Upper lobe of right lung (tissue), 1 donor: ENCODE measurements at regions not wholly inside any gene's neighbourhood (a gene's known extent, or its start where the extent isn't known, plus 50 kb on each side); places are given as distances from the start of the nearest gene placed in this dataset.

Source experiments
- ATAC-seq: fragments of 200-7000 bp; cut with Tn5 transposase; one replicate; pipeline ENCODE4 v1.9.1; 2020; ENCODE audit warnings: mild to moderate bottlenecking, moderate library complexity
- DNase-seq: peaks from one replicate; pipeline ENCODE4 v3.0.0-alpha.2; 2020
- H3K27ac ChIP-seq: fragments of 200-600 bp; one replicate; pipeline ENCODE4 v1.8.0; 2022
- H3K27me3 ChIP-seq: fragments of 200-600 bp; one replicate; pipeline ENCODE4 v1.8.0; 2022; ENCODE audit warnings: mild to moderate bottlenecking
- H3K36me3 ChIP-seq: fragments of 200-600 bp; one replicate; pipeline ENCODE4 v1.8.0; 2022
- H3K4me1 ChIP-seq: fragments of 200-600 bp; one replicate; pipeline ENCODE4 v1.8.0; 2022
- H3K4me3 ChIP-seq: fragments of 200-600 bp; one replicate; pipeline ENCODE4 v1.8.0; 2022; ENCODE audit warnings: mild to moderate bottlenecking
- H3K9me3 ChIP-seq: fragments of 200-600 bp; one replicate; pipeline ENCODE4 v1.8.0; 2022
- CTCF ChIP-seq: fragments of 200-600 bp; IDR thresholded peaks from one replicate; pipeline ENCODE4 v1.8.0; 2022; ENCODE audit warnings: antibody characterized with exemption
- intact Hi-C: fragments of 100-400 bp; cut with DNase I; formaldehyde crosslinking; loops from one replicate; pipeline ENCODE4 v1.11.0; 2022
- donor health status: DM: no; HTN: yes; CAD: no; lungs with severe emphysema.

GRCh38 chr22:34885852-34886251 is 180.1 kb upstream of the ISX start:
- Histone ChIP-seq H3K36me3 (no peaks in the 10 kb centered on the region), H3K9me3 (no peaks in the 10 kb centered on the region), H3K27me3 (no peaks in the 10 kb centered on the region), H3K4me1 (no peaks in the 10 kb centered on the region), H3K27ac (no peak overlapping the region), H3K4me3 (no peak overlapping the region)
- TF ChIP-seq CTCF = no peak
- ATAC-seq = no peak
- intact Hi-C loops = no loop called here
- no peak for DNase-seq

GRCh38 chr22:34886391-34886790 is 179.6 kb upstream of the ISX start:
- Histone ChIP-seq H3K36me3 (no peaks in the 10 kb centered on the region), H3K9me3 (no peaks in the 10 kb centered on the region), H3K4me1 (no peaks in the 10 kb centered on the region), H3K27ac (no peak overlapping the region), H3K27me3 (no peaks in the 10 kb centered on the region), H3K4me3 (no peak overlapping the region)
- TF ChIP-seq CTCF = no peak
- intact Hi-C loops = no loop called here
- DNase-seq = no peak
- ATAC-seq = no peak

DNA sequence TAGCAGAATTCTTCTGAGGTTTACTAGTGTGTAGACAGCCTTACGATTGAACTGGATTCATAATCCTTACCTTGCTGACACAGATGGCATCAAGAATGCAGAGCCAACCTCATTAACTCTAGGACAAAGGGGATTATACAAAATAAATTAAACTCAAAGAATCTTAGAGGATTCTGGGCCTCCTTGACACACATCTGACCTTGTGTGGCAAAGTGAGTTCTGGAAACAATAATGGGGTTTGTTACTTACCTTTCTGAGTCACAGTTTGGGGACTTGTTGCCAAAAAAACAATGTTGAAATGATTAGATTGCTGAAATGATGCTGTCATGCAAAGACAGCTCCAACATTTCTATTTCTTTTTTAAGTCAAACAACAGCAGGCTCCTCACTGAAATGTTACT is 179.1 kb upstream of the ISX start:
- TF ChIP-seq CTCF = no peak
- Histone ChIP-seq H3K27ac (no peak overlapping the region), H3K27me3 (no peaks in the 10 kb centered on the region), H3K9me3 (no peaks in the 10 kb centered on the region), H3K4me3 (no peak overlapping the region), H3K36me3 (no peaks in the 10 kb centered on the region), H3K4me1 (no peaks in the 10 kb centered on the region)
- no peak for DNase-seq
- intact Hi-C loops = no loop called here
- ATAC-seq = no peak

DNA sequence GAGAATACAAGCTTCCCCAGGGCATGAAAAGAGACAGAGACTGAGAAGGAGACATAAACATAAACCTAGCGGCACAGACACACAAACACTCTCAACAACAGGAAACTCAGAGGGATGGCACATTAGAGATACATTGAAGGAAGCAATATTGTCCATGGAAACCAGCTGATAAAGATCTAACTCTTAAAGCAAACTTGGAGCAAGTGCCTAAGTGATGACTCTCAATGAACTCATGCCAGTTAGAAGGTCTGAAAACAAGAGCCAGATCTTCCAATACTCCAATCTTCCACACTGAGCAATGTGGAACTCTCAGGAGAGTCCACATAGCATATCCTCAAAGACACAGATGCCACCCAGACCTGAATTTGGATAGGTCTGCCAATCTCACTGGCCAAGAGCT is 168.8 kb upstream of the ISX start:
- H3K36me3 ChIP-seq = no peaks in the 10 kb centered on the region
- H3K27ac ChIP-seq = no peak overlapping the region
- H3K4me1 ChIP-seq = no peaks in the 10 kb centered on the region
- ATAC-seq = no peak
- H3K4me3 ChIP-seq = no peak overlapping the region
- H3K27me3 ChIP-seq = no peaks in the 10 kb centered on the region
- DNase-seq = no peak
- H3K9me3 ChIP-seq = no peaks in the 10 kb centered on the region
- TF ChIP-seq CTCF = no peak
- intact Hi-C loops = no loop called here

- DNase-seq (no peak), ATAC-seq (no peak)
- intact Hi-C loops = no loop called here
- Histone ChIP-seq H3K4me3 (no peak overlapping the region), H3K36me3 (no peaks in the 10 kb centered on the region), H3K27ac (no peak overlapping the region), H3K27me3 (no peaks in the 10 kb centered on the region), H3K9me3 (no peaks in the 10 kb centered on the region), H3K4me1 (no peaks in the 10 kb centered on the region)
- TF ChIP-seq CTCF = no peak
These were observed 163.6 kb upstream of the ISX start for GRCh38 chr22:34902335-34902734.

DNA sequence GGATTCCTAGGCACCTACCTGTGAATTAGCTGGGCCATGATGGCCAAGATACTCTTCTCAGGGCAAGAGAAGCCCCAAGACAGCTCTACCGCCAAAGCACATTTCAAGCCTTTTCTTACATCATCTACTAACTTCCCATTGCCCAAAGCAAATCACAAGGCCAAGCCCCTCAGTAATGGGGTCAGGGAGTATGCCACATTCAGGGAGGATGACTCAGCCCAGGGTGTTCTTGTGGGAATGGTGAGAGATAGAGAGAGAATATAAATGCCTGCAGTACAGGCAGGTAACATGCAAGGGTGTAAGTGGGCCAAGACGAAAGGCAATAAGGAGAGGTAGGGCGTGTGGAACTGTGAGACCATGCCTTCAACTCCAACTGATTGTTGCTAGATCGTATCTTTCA is 162.5 kb upstream of the ISX start:
- no peaks in the 10 kb centered on the region for H3K4me1 ChIP-seq
- H3K36me3 ChIP-seq = no peaks in the 10 kb centered on the region
- H3K4me3 ChIP-seq = no peak overlapping the region
- H3K27ac ChIP-seq = no peak overlapping the region
- no peak for DNase-seq
- TF ChIP-seq CTCF = no peak
- no peak for ATAC-seq
- H3K27me3 ChIP-seq = no peaks in the 10 kb centered on the region
- no peaks in the 10 kb centered on the region for H3K9me3 ChIP-seq
- intact Hi-C loops = no loop called here
